Neuronal stem cell (in vitro differentiated cells): ENCODE measurements at regions not wholly inside any gene's neighbourhood (a gene's known extent, or its start where the extent isn't known, plus 50 kb on each side); places are given as distances from the start of the nearest gene placed in this dataset.

Source experiments
- DNase-seq: peaks from one replicate; pipeline ENCODE4 v3.0.0-alpha.2; 2013; ENCODE audit warnings: low spot score
- H2AFZ ChIP-seq: one replicate; pipeline ENCODE4 v1.6.1; 2013; ENCODE audit warnings: mild to moderate bottlenecking, low read length, inconsistent platforms
- H2AK5ac ChIP-seq: 2 replicates; pipeline ENCODE4 v1.6.1; 2013; ENCODE audit warnings: low read depth, mild to moderate bottlenecking, inconsistent platforms, low read length, moderate library complexity, mixed read lengths
- H2BK120ac ChIP-seq: 2 replicates; pipeline ENCODE4 v1.6.1; 2013; ENCODE audit warnings: low read depth, mild to moderate bottlenecking, inconsistent platforms, low read length, moderate library complexity, mixed read lengths
- H2BK12ac ChIP-seq: one replicate; pipeline ENCODE4 v1.6.1; 2013; ENCODE audit warnings: low read length, inconsistent platforms
- H2BK15ac ChIP-seq: 2 replicates; pipeline ENCODE4 v1.6.1; 2013; ENCODE audit warnings: mild to moderate bottlenecking, low read length, inconsistent platforms, mixed read lengths
- H2BK5ac ChIP-seq: one replicate; pipeline ENCODE4 v1.6.1; 2013; ENCODE audit warnings: inconsistent platforms, mild to moderate bottlenecking, low read length, moderate library complexity
- H3K14ac ChIP-seq: one replicate; pipeline ENCODE4 v1.6.1; 2013; ENCODE audit warnings: low read length, inconsistent platforms
- H3K18ac ChIP-seq: 2 replicates; pipeline ENCODE4 v1.6.1; 2013; ENCODE audit warnings: low read length, inconsistent platforms
- H3K23ac ChIP-seq: 2 replicates; pipeline ENCODE4 v1.6.1; 2013; ENCODE audit warnings: low read depth, mild to moderate bottlenecking, mixed read lengths, low read length, inconsistent platforms; ENCODE audit not compliant: poor library complexity
- H3K27ac ChIP-seq: replicated peaks from 3 replicates; pipeline ENCODE4 v1.5.1; 2013; ENCODE audit warnings: low read length, inconsistent platforms
- H3K27me3 ChIP-seq, 3 experiments: 2 replicates each; pipeline ENCODE4 v1.6.1; 2013; ENCODE audit warnings: low read length in 3 of 3, mild to moderate bottlenecking in 2 of 3, inconsistent platforms in 1 of 3, low read depth in 1 of 3, mixed read lengths in 1 of 3, moderate library complexity in 1 of 3; ENCODE audit not compliant: control insufficient read depth in 3 of 3, insufficient read depth in 3 of 3
- H3K36me3 ChIP-seq, 2 donors: replicated peaks in 1 of 2; 2 replicates each; pipeline ENCODE4 v1.6.1; 2013; ENCODE audit warnings: low read length in 2 of 2; ENCODE audit not compliant: control insufficient read depth in 2 of 2, insufficient read depth in 2 of 2
- H3K4ac ChIP-seq: 2 replicates; pipeline ENCODE4 v1.6.1; 2013; ENCODE audit warnings: inconsistent platforms, mild to moderate bottlenecking, low read length, moderate library complexity
- H3K4me1 ChIP-seq, 2 donors: 1 replicate in 1 of 2; 2 replicates in 1 of 2; pipeline ENCODE4 v1.6.1; 2013; ENCODE audit warnings: low read length in 2 of 2, low read depth in 1 of 2; ENCODE audit not compliant: control insufficient read depth in 2 of 2, insufficient read depth in 1 of 2
- H3K4me2 ChIP-seq: one replicate; pipeline ENCODE4 v1.6.1; 2013; ENCODE audit warnings: mild to moderate bottlenecking, low read length, inconsistent platforms; ENCODE audit not compliant: insufficient read depth, poor library complexity, severe bottlenecking
- H3K4me3 ChIP-seq, 2 donors: 2 replicates each; pipeline ENCODE4 v1.5.1; 2013; ENCODE audit warnings: low read length in 2 of 2, mild to moderate bottlenecking in 2 of 2, inconsistent platforms in 1 of 2, moderate library complexity in 1 of 2
- H3K79me1 ChIP-seq: one replicate; pipeline ENCODE4 v1.6.1; 2013; ENCODE audit warnings: low read depth, mild to moderate bottlenecking, inconsistent platforms, low read length, moderate library complexity
- H3K9ac ChIP-seq: one replicate; pipeline ENCODE4 v1.6.1; 2013; ENCODE audit warnings: mild to moderate bottlenecking, low read depth, low read length, inconsistent platforms; ENCODE audit not compliant: poor library complexity
- H3K9me3 ChIP-seq, 2 donors: replicated peaks in 1 of 2; 2 replicates each; pipeline versions ENCODE3 to v1.6.1; 2013; ENCODE audit warnings: low read length in 2 of 2, mild to moderate bottlenecking in 2 of 2, inconsistent platforms in 1 of 2, low read depth in 1 of 2, mixed read lengths in 1 of 2, moderate library complexity in 1 of 2; ENCODE audit not compliant: control insufficient read depth in 2 of 2, insufficient read depth in 1 of 2
- H4K8ac ChIP-seq: one replicate; pipeline ENCODE4 v1.6.1; 2013; ENCODE audit warnings: low read depth, mild to moderate bottlenecking, inconsistent platforms, low read length, moderate library complexity
- H4K91ac ChIP-seq: one replicate; pipeline ENCODE4 v1.6.1; 2013; ENCODE audit warnings: low read length, low read depth, mild to moderate bottlenecking, inconsistent platforms; ENCODE audit not compliant: poor library complexity
- WGBS, 2 donors: extraction: QIAGEN DNeasy Blood & Tissue Kit; methylation state at CpG; one replicate each; pipeline ENCODE4 v1.1.7; 2013; ENCODE audit warnings: missing lambda C conversion rate in 2 of 2, mixed read lengths in 1 of 2; ENCODE audit not compliant: insufficient read length in 2 of 2, insufficient replicate concordance in 1 of 2; ENCODE audit errors: extremely low coverage in 2 of 2; 5-methylcytosine and 5-hydroxymethylcytosine counted together

GRCh38 chr1:195482137-195482536, 1126.1 kb downstream of the KCNT2 start:
- no peak overlapping the region for H2AK5ac ChIP-seq
- no peak overlapping the region for H2BK120ac ChIP-seq
- H4K91ac ChIP-seq: no peak overlapping the region
- H3K36me3 ChIP-seq: no peaks in the 10 kb centered on the region
- H3K27me3 ChIP-seq: no peaks in the 10 kb centered on the region
- no peak overlapping the region for H3K14ac ChIP-seq
- H4K8ac ChIP-seq: no peak overlapping the region
- no peak overlapping the region for H2BK15ac ChIP-seq
- no peak overlapping the region for H3K4ac ChIP-seq
- no peak overlapping the region for H3K23ac ChIP-seq
- H2AFZ ChIP-seq: peak overlapping the region; percentile 70
- H3K9me3 ChIP-seq: no peaks in the 10 kb centered on the region
- no peak overlapping the region for H3K4me2 ChIP-seq
- no CpG with 5 or more reads among the region's 6 CpGs for WGBS, 2 donors
- DNase-seq: no peak
- H2BK5ac ChIP-seq: no peak overlapping the region
- H3K79me1 ChIP-seq: no peaks in the 10 kb centered on the region
- no peaks in the 10 kb centered on the region for H3K4me1 ChIP-seq
- no peak overlapping the region for H3K4me3 ChIP-seq
- no peak overlapping the region for H3K18ac ChIP-seq
- no peak overlapping the region for H3K27ac ChIP-seq
- no peak overlapping the region for H2BK12ac ChIP-seq
- H3K9ac ChIP-seq: no peak overlapping the region

GRCh38 chr1:195481293-195481692, 1126.9 kb downstream of the KCNT2 start:
- Histone ChIP-seq H3K23ac (no peak overlapping the region), H3K4me1 (no peaks in the 10 kb centered on the region), H2BK5ac (no peak overlapping the region), H2BK12ac (no peak overlapping the region), H3K27me3 (no peaks in the 10 kb centered on the region), H2AFZ (peak overlapping the region; percentile 70), H3K9me3 (no peaks in the 10 kb centered on the region), H3K36me3 (no peaks in the 10 kb centered on the region), H4K8ac (no peak overlapping the region), H4K91ac (no peak overlapping the region), H2BK15ac (no peak overlapping the region), H2BK120ac (no peak overlapping the region), H3K4ac (no peak overlapping the region), H3K4me2 (no peak overlapping the region), H3K27ac (no peak overlapping the region), H3K4me3 (no peak overlapping the region), H3K14ac (no peak overlapping the region), H3K9ac (no peak overlapping the region), H3K79me1 (no peaks in the 10 kb centered on the region), H3K18ac (no peak overlapping the region), H2AK5ac (no peak overlapping the region)
- DNase-seq: no peak
- WGBS, 2 donors: no CpG with 5 or more reads among the region's 3 CpGs

GRCh38 chr1:195475568-195475967, 1132.7 kb downstream of the KCNT2 start:
- Histone ChIP-seq H3K79me1 (no peaks in the 10 kb centered on the region), H3K4me1 (no peaks in the 10 kb centered on the region), H3K9ac (no peak overlapping the region), H2AFZ (no peak overlapping the region), H3K18ac (no peak overlapping the region), H2BK120ac (no peak overlapping the region), H3K27me3 (no peaks in the 10 kb centered on the region), H2AK5ac (no peak overlapping the region), H3K4ac (no peak overlapping the region), H2BK12ac (no peak overlapping the region), H3K14ac (no peak overlapping the region), H3K27ac (no peak overlapping the region), H3K36me3 (no peaks in the 10 kb centered on the region), H4K8ac (no peak overlapping the region), H4K91ac (no peak overlapping the region), H3K4me2 (no peak overlapping the region), H3K9me3 (no peaks in the 10 kb centered on the region), H3K4me3 (no peak overlapping the region), H2BK5ac (no peak overlapping the region), H3K23ac (no peak overlapping the region), H2BK15ac (no peak overlapping the region)
- DNase-seq: no peak
- WGBS, 2 donors: no CpG with 5 or more reads among the region's 1 CpG

GRCh38 chr1:195472291-195472690, 1135.9 kb downstream of the KCNT2 start:
- Histone ChIP-seq H4K91ac (no peak overlapping the region), H3K36me3 (no peaks in the 10 kb centered on the region), H2BK15ac (no peak overlapping the region), H3K27me3 (no peaks in the 10 kb centered on the region), H3K27ac (no peak overlapping the region), H3K79me1 (no peaks in the 10 kb centered on the region), H3K4me2 (no peak overlapping the region), H2AFZ (peak overlapping the region; percentile 27), H3K9me3 (no peaks in the 10 kb centered on the region), H4K8ac (no peak overlapping the region), H2BK12ac (no peak overlapping the region), H3K4me1 (no peaks in the 10 kb centered on the region), H3K14ac (no peak overlapping the region), H2BK120ac (no peak overlapping the region), H3K9ac (no peak overlapping the region), H3K4ac (no peak overlapping the region), H2AK5ac (no peak overlapping the region), H3K18ac (no peak overlapping the region), H3K4me3 (no peak overlapping the region), H3K23ac (no peak overlapping the region), H2BK5ac (no peak overlapping the region)
- peak; percentile 20 for DNase-seq
- no CpG with 5 or more reads among the region's 4 CpGs for WGBS, 2 donors
